HEK293T (cell line): ENCODE measurements at regions not wholly inside any gene's neighbourhood (a gene's known extent, or its start where the extent isn't known, plus 50 kb on each side); places are given as distances from the start of the nearest gene placed in this dataset.

Experiments used
- BHLHE40 ChIP-seq: fragments of 450-650 bp; IDR thresholded peaks from 2 replicates; pipeline ENCODE4 v1.6.1; 2016; ENCODE audit warnings: mild to moderate bottlenecking, moderate library complexity, borderline replicate concordance
- FOXA1 ChIP-seq: fragments of 450-650 bp; IDR thresholded peaks from 2 replicates; pipeline ENCODE4 v1.6.1; 2016; ENCODE audit warnings: mild to moderate bottlenecking
- FOXK2 ChIP-seq: fragments of 450-650 bp; IDR thresholded peaks from 2 replicates; pipeline ENCODE4 v1.6.1; 2016; ENCODE audit warnings: mild to moderate bottlenecking
- FOXM1 ChIP-seq: fragments of 450-650 bp; IDR thresholded peaks from 2 replicates; pipeline ENCODE4 v1.6.1; 2017; ENCODE audit warnings: mild to moderate bottlenecking, borderline replicate concordance
- LEF1 ChIP-seq: fragments of 450-650 bp; IDR thresholded peaks from 2 replicates; pipeline ENCODE4 v1.6.1; 2017; ENCODE audit warnings: mild to moderate bottlenecking, borderline replicate concordance
- NFRKB ChIP-seq: fragments of 450-650 bp; IDR thresholded peaks from 2 replicates; pipeline ENCODE4 v1.6.1; 2016; ENCODE audit warnings: mild to moderate bottlenecking, moderate library complexity
- TARDBP ChIP-seq: fragments of 450-650 bp; IDR thresholded peaks from 2 replicates; pipeline ENCODE4 v1.6.1; 2016

- no peak for TF ChIP-seq FOXM1
- TF ChIP-seq FOXA1 = no peak
- no peak for TF ChIP-seq BHLHE40
- no peak for TF ChIP-seq NFRKB
- no peak for TF ChIP-seq LEF1
- no peak for TF ChIP-seq FOXK2
- TF ChIP-seq TARDBP = no peak
Observed at GRCh38 chr7:153473185-153473584, 579.0 kb upstream of the DPP6 start.
